MM.1S (cell line): ENCODE measurements at regions not wholly inside any gene's neighbourhood (a gene's known extent, or its start where the extent isn't known, plus 50 kb on each side); places are given as distances from the start of the nearest gene placed in this dataset.

Experiments used
- DNase-seq: peaks from one replicate; pipeline ENCODE4 v3.0.0-alpha.2; 2015
- H2AFZ ChIP-seq: fragments of 300-600 bp; sonication (generic); 2 replicates; pipeline ENCODE4 v1.6.0; 2016; ENCODE audit warnings: antibody characterized with exemption, low read length
- H3F3A ChIP-seq: fragments of 300-600 bp; sonication (generic); 2 replicates; pipeline ENCODE4 v1.6.1; 2016; ENCODE audit warnings: mild to moderate bottlenecking, antibody characterized with exemption, low read length, moderate library complexity, mixed read lengths; ENCODE audit not compliant: insufficient read depth
- H3K27ac ChIP-seq: fragments of 300-600 bp; sonication (generic); 2 replicates; pipeline ENCODE4 v1.5.1; 2016; ENCODE audit warnings: mild to moderate bottlenecking, low read length
- H3K27me3 ChIP-seq: fragments of 300-600 bp; sonication (generic); replicated peaks from 2 replicates; pipeline ENCODE4 v1.6.0; 2016; ENCODE audit warnings: low read length; ENCODE audit not compliant: insufficient read depth
- H3K36me3 ChIP-seq: fragments of 300-600 bp; sonication (generic); replicated peaks from 2 replicates; pipeline ENCODE4 v1.6.1; 2016; ENCODE audit warnings: mild to moderate bottlenecking, low read length, mixed read lengths; ENCODE audit not compliant: insufficient read depth
- H3K4me1 ChIP-seq: fragments of 300-600 bp; sonication (generic); 2 replicates; pipeline ENCODE4 v1.6.1; 2016; ENCODE audit warnings: low read length, mixed read lengths
- H3K4me2 ChIP-seq: fragments of 300-600 bp; sonication (generic); 2 replicates; pipeline ENCODE4 v1.6.0; 2016; ENCODE audit warnings: low read depth, low read length
- H3K4me3 ChIP-seq: fragments of 300-600 bp; sonication (generic); 2 replicates; pipeline ENCODE4 v1.5.1; 2016; ENCODE audit warnings: low read length, mixed read lengths
- H3K79me2 ChIP-seq: fragments of 300-600 bp; sonication (generic); 2 replicates; pipeline ENCODE4 v1.6.1; 2016; ENCODE audit warnings: mixed run types, low read length, mixed read lengths
- H3K9ac ChIP-seq: fragments of 300-600 bp; sonication (generic); 2 replicates; pipeline ENCODE4 v1.6.1; 2016; ENCODE audit warnings: low read length, mixed read lengths
- H3K9me2 ChIP-seq: fragments of 300-600 bp; sonication (generic); replicated peaks from 2 replicates; pipeline ENCODE4 v1.6.1; 2016; ENCODE audit warnings: mild to moderate bottlenecking, low read length, mixed read lengths; ENCODE audit not compliant: insufficient read depth
- H3K9me3 ChIP-seq: fragments of 300-600 bp; sonication (generic); replicated peaks from 2 replicates; pipeline ENCODE4 v1.6.1; 2016; ENCODE audit warnings: mild to moderate bottlenecking, low read length, mixed read lengths; ENCODE audit not compliant: insufficient read depth
- H4K20me1 ChIP-seq: fragments of 300-600 bp; sonication (generic); 2 replicates; pipeline ENCODE4 v1.6.1; 2016; ENCODE audit warnings: mild to moderate bottlenecking, low read length, moderate library complexity, mixed read lengths; ENCODE audit not compliant: insufficient read depth
- CTCF ChIP-seq: fragments of 300-600 bp; sonication (generic); IDR thresholded peaks from 2 replicates; pipeline ENCODE4 v1.5.1; 2016; ENCODE audit warnings: antibody characterized with exemption, low read length, mixed read lengths
- EZH2 ChIP-seq: fragments of 300-600 bp; sonication (generic); optimal IDR thresholded peaks from 2 replicates; pipeline ENCODE3; 2017; ENCODE audit warnings: low read depth, mild to moderate bottlenecking, antibody characterized with exemption, low read length, mixed read lengths
- EZH2phosphoT487 ChIP-seq: fragments of 300-600 bp; sonication (generic); IDR thresholded peaks from 2 replicates; pipeline ENCODE4 v1.6.1; 2018; ENCODE audit warnings: antibody characterized with exemption, low read length

- H3K4me3 ChIP-seq, result no peak overlapping the region
- no peak overlapping the region for H3K27ac ChIP-seq
- H3K9me3 ChIP-seq, result no peaks in the 10 kb centered on the region
- H2AFZ ChIP-seq, result no peak overlapping the region
- H3K9me2 ChIP-seq, result no peaks in the 10 kb centered on the region
- H3K4me1 ChIP-seq, result no peaks in the 10 kb centered on the region
- no peak overlapping the region for H3K4me2 ChIP-seq
- no peaks in the 10 kb centered on the region for H4K20me1 ChIP-seq
- no peaks in the 10 kb centered on the region for H3F3A ChIP-seq
- no peaks in the 10 kb centered on the region for H3K27me3 ChIP-seq
- H3K9ac ChIP-seq, result no peak overlapping the region
- H3K79me2 ChIP-seq, result no peaks in the 10 kb centered on the region
- TF ChIP-seq CTCF (no peak), EZH2 (no peak), EZH2phosphoT487 (no peak)
- no peaks in the 10 kb centered on the region for H3K36me3 ChIP-seq
- no peak for DNase-seq
Observed at GRCh38 chr6:49264909-49265308, 198.1 kb downstream of the MMUT start.

- no peak for TF ChIP-seq EZH2
- no peak for TF ChIP-seq EZH2phosphoT487
- no peak for TF ChIP-seq CTCF
- Histone ChIP-seq H3K9me2 (no peaks in the 10 kb centered on the region), H3K4me2 (no peak overlapping the region), H3K27me3 (no peaks in the 10 kb centered on the region), H3K4me3 (no peak overlapping the region), H3K27ac (no peak overlapping the region), H3K4me1 (no peaks in the 10 kb centered on the region), H3K36me3 (no peaks in the 10 kb centered on the region), H4K20me1 (no peaks in the 10 kb centered on the region), H3K79me2 (no peaks in the 10 kb centered on the region), H3K9ac (no peak overlapping the region), H3K9me3 (no peaks in the 10 kb centered on the region), H3F3A (no peaks in the 10 kb centered on the region), H2AFZ (no peak overlapping the region)
- DNase-seq, result no peak
Observed at GRCh38 chr6:49264496-49264895, 198.6 kb downstream of the MMUT start.

- Histone ChIP-seq H3K36me3 (no peaks in the 10 kb centered on the region), H4K20me1 (no peaks in the 10 kb centered on the region), H3F3A (no peaks in the 10 kb centered on the region), H2AFZ (no peak overlapping the region), H3K9me2 (no peaks in the 10 kb centered on the region), H3K79me2 (no peaks in the 10 kb centered on the region), H3K27ac (no peak overlapping the region), H3K9ac (no peak overlapping the region), H3K27me3 (no peaks in the 10 kb centered on the region), H3K4me1 (no peaks in the 10 kb centered on the region), H3K4me2 (no peak overlapping the region), H3K9me3 (no peaks in the 10 kb centered on the region), H3K4me3 (no peak overlapping the region)
- DNase-seq, result no peak
- TF ChIP-seq EZH2phosphoT487 (no peak), EZH2 (no peak), CTCF (no peak)
Observed at GRCh38 chr6:49257549-49257948, 205.5 kb downstream of the MMUT start.

DNA sequence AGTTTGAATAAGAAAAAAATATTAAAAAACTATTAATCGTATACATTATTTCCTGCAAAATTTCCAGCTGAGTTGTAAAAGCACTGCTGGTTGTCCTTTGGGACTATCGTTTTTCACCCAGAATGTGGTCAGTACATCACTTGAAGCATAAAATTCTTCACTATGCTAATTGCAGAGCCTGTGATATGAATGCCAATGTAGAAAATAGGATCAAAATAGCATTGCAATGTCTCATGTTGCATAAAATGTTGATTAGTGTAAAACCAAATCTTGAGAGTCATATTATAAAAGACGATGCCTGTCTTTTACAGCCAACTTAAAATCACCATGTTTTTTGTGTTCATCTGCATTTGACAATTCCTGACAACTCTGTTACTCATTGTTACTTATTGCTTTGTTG is 207.7 kb downstream of the MMUT start:
- Histone ChIP-seq H3K36me3 (no peaks in the 10 kb centered on the region), H3K4me1 (no peaks in the 10 kb centered on the region), H3K9me3 (no peaks in the 10 kb centered on the region), H3K4me3 (no peak overlapping the region), H3K27me3 (no peaks in the 10 kb centered on the region), H3K4me2 (no peak overlapping the region), H3K79me2 (no peaks in the 10 kb centered on the region), H2AFZ (no peak overlapping the region), H3K9me2 (no peaks in the 10 kb centered on the region), H3K27ac (no peak overlapping the region), H3F3A (no peaks in the 10 kb centered on the region), H4K20me1 (no peaks in the 10 kb centered on the region), H3K9ac (no peak overlapping the region)
- TF ChIP-seq EZH2phosphoT487, result no peak
- TF ChIP-seq EZH2, result no peak
- TF ChIP-seq CTCF, result no peak
- no peak for DNase-seq
